Common myeloid progenitor, CD34-positive (primary cell): ENCODE measurements at regions not wholly inside any gene's neighbourhood (a gene's known extent, or its start where the extent isn't known, plus 50 kb on each side); places are given as distances from the start of the nearest gene placed in this dataset.
A peak's percentile ranks its signal among the peaks of the same experiment; 100 is the strongest.

Source experiments
- CTCF ChIA-PET: fragments of 350-600 bp; sonication (Branson Sonifier 250); formaldehyde crosslinking; loops from one replicate; lab custom pipeline; 2021; ENCODE audit warnings: antibody characterized with exemption; lab: Charles Lee
- POLR2A ChIA-PET: fragments of 350-600 bp; sonication (Branson Sonifier 250); formaldehyde crosslinking; loops from one replicate; lab custom pipeline; 2021; ENCODE audit warnings: antibody characterized with exemption; lab: Charles Lee
- DNase-seq, 3 donors: peaks; one replicate each; pipeline versions ENCODE4 v3.0.0 to v3.0.0-alpha.2; 2013
- H3K27ac ChIP-seq, 2 experiments: 1 replicate in 1 of 2; 2 replicates in 1 of 2; pipeline ENCODE4 v1.7.0; 2013; ENCODE audit warnings: inconsistent platforms in 2 of 2, low read length in 2 of 2, mild to moderate bottlenecking in 2 of 2, low read depth in 1 of 2, moderate library complexity in 1 of 2; ENCODE audit not compliant: severe bottlenecking in 2 of 2, insufficient read depth in 1 of 2, poor library complexity in 1 of 2
- H3K27me3 ChIP-seq, 5 experiments: replicated peaks in 2 of 5; 1 replicate in 3 of 5; 2 replicates in 2 of 5; pipeline versions ENCODE4 v1.6.1 to v1.7.0; 2013; ENCODE audit warnings: low read length in 4 of 5, mild to moderate bottlenecking in 2 of 5, moderate library complexity in 2 of 5, inconsistent platforms in 1 of 5; ENCODE audit not compliant: insufficient read depth in 5 of 5, control insufficient read depth in 4 of 5
- H3K36me3 ChIP-seq, 4 experiments: 1 replicate in 2 of 4; 2 replicates in 2 of 4; pipeline versions ENCODE4 v1.6.1 to v1.7.0; 2013; ENCODE audit warnings: low read length in 3 of 4, control low read depth in 1 of 4, mild to moderate bottlenecking in 1 of 4; ENCODE audit not compliant: control insufficient read depth in 4 of 4, insufficient read depth in 4 of 4
- H3K4me1 ChIP-seq, 4 experiments: 1 replicate in 3 of 4; 2 replicates in 1 of 4; pipeline versions ENCODE4 v1.6.1 to v1.7.1; 2013; ENCODE audit warnings: low read length in 3 of 4, mild to moderate bottlenecking in 3 of 4, control low read depth in 1 of 4, inconsistent platforms in 1 of 4, moderate library complexity in 1 of 4; ENCODE audit not compliant: control insufficient read depth in 4 of 4, insufficient read depth in 4 of 4; ENCODE audit errors: control extremely low read depth in 1 of 4
- H3K4me3 ChIP-seq, 7 experiments: 1 replicate in 4 of 7; 2 replicates in 3 of 7; pipeline versions ENCODE4 v1.5.1 to v1.7.0; 2013; ENCODE audit warnings: mild to moderate bottlenecking in 7 of 7, low read length in 6 of 7, moderate library complexity in 6 of 7, inconsistent platforms in 2 of 7, low read depth in 2 of 7, control low read depth in 1 of 7; ENCODE audit not compliant: insufficient read depth in 4 of 7, control insufficient read depth in 1 of 7; ENCODE audit errors: extremely low read depth in 1 of 7
- H3K9me3 ChIP-seq, 5 experiments: 1 replicate in 4 of 5; 2 replicates in 1 of 5; pipeline versions ENCODE4 v1.6.1 to v1.7.1; 2013; ENCODE audit warnings: low read length in 4 of 5, mild to moderate bottlenecking in 2 of 5, inconsistent platforms in 1 of 5, low read depth in 1 of 5, moderate library complexity in 1 of 5; ENCODE audit not compliant: control insufficient read depth in 4 of 5, insufficient read depth in 2 of 5; ENCODE audit errors: control extremely low read depth in 1 of 5
- WGBS: methylation state at CpG from one replicate; pipeline ENCODE4 v1.1.5; 2013; ENCODE audit not compliant: insufficient coverage; 5-methylcytosine and 5-hydroxymethylcytosine counted together

DNA sequence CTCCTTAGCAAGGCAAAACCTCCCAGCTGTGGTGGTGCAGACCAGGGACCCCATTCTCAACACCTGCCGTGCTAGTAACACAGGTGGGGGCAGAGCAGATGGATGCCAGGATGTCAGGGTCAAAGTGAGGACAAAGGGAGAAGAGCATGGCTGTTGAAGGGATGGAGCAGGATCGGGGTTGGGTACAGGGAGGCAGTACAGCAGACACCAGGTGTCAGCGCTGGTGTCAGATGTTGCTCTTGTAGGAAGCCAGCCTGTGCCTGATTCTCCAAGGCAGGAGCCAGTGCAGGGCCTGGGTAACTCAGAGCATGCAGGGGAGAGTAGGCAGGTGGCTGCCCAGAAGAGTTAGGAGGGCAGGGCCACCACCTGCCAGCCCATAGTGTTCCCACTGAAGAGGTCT, 222.1 kb upstream of the SPRED2 start:
- CTCF ChIA-PET: no interaction called here
- peaks cover 0 to 1% (median 0%) of the 10 kb centered on the region in 5 experiments for H3K27me3 ChIP-seq
- H3K27ac ChIP-seq: no peak overlapping the region
- no peak overlapping the region for H3K4me3 ChIP-seq
- H3K4me1 ChIP-seq: no peaks in the 10 kb centered on the region
- POLR2A ChIA-PET: no interaction called here
- no peaks in the 10 kb centered on the region for H3K36me3 ChIP-seq
- H3K9me3 ChIP-seq: no peaks in the 10 kb centered on the region
- WGBS: 92% methylated on average over 3 of the region's 3 CpGs
- DNase-seq: no peak

DNA sequence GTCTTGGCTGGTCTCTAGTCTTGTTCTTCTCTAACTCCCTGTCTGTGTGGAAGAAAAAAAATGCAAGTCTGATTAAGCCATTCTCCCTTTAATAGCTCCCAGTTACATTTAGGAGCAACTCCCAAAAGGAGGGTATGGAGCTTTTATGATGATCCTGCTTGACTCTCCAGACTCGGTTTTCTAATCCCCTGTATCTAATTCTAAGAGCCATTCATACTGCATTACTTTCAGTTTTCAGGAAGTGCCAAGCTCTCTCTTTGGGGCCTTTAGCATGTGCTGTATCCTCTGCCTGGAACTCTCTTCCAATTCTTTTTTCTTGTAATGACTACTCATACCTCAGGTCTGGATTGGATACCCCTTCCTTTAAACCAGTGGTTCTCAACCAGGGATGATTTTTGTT, 219.7 kb upstream of the SPRED2 start:
- 80% methylated on average over 1 of the region's 1 CpG for WGBS
- Histone ChIP-seq H3K36me3 (no peaks in the 10 kb centered on the region), H3K9me3 (no peaks in the 10 kb centered on the region), H3K27ac (no peak overlapping the region), H3K4me3 (no peak overlapping the region), H3K4me1 (no peaks in the 10 kb centered on the region), H3K27me3 (peaks cover 0 to 1% (median 0%) of the 10 kb centered on the region in 5 experiments)
- CTCF ChIA-PET: interaction anchor here (1.3 to 1.6 kb wide), 2 partner anchors 12 to 13 kb away, joined by 5 read pairs; no protein-coding TSS in a partner anchor
- no peak for DNase-seq
- POLR2A ChIA-PET: no interaction called here

DNA sequence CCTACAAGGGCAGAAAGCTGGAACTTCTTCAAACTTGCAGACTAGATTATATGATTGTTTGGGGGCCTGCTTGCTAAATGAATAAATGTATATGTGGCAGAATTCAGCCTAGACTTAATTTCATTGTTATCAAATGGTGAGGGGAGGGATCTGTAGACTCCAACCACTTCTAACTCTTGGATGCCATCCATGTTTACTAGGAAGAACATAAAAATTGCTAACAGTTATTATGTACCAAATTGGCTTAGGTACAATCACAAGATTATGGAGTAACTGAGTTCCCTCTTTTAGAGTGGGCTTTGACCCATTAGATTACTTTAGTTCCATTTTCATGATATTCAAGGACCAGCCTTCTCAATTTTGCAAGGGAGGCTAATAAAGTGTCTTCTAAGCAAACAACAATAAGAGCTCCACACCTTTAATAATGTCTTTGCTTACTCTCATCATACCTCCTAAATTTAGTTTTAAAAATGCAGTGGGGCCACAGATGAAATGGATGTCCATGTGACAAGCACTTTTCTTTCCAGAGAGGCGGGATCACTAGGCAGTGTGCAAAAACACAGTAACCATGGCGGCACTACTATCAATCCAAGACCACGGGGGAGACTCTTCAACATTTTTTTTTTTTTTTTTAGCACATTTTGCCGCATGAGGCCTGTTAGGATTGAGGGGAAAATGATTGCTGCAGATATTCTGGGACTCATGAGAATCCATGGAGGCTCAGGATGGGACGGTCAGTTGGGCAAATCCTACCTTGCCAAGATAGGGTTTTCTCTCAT, 217.6 kb upstream of the SPRED2 start:
- CTCF ChIA-PET: interaction anchor here (0.7 kb wide), 1 partner anchor 234 kb away, joined by 3 read pairs; no protein-coding TSS in a partner anchor
- Histone ChIP-seq H3K4me3 (no peak overlapping the region), H3K9me3 (no peaks in the 10 kb centered on the region), H3K36me3 (no peaks in the 10 kb centered on the region), H3K27ac (no peak overlapping the region), H3K4me1 (no peaks in the 10 kb centered on the region), H3K27me3 (peaks cover 0 to 1% (median 0%) of the 10 kb centered on the region in 5 experiments)
- WGBS: no CpG with 5 or more reads among the region's 5 CpGs
- no peak for DNase-seq
- POLR2A ChIA-PET: no interaction called here

DNA sequence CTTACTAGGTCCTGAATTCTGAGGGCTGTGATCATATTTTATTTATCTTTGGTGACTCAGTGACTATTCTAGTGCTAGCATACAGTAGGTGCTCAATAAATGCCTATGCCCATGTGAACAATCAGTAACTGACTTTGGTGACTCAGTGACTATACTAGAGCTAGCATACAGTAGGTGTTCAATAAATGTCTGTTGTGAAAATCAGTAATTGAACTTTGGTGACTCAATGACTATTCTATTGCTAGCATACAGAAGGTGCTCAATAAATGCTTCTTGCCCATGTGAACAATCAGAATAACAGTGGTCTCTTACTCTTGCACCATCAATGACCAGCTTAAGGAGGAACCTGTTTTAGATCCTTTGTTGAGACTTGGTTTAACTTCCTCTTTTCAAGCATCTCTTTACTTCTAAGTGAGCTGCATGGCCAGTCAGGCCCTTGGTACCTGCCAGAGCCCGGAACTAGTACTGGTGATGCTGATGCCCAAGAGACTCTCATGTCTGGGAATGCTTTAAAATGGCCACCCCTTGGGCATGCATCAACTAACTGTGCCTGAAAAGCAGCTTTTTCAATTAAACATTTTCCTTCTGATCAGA, 214.9 kb upstream of the SPRED2 start:
- Histone ChIP-seq H3K4me3 (no peak overlapping the region), H3K9me3 (no peaks in the 10 kb centered on the region), H3K27ac (no peak overlapping the region), H3K27me3 (no peaks in the 10 kb centered on the region), H3K36me3 (no peaks in the 10 kb centered on the region), H3K4me1 (no peaks in the 10 kb centered on the region)
- peak in 2 of 3 donors; percentile 45 to 53 for DNase-seq
- ChIA-PET POLR2A (no interaction called here), CTCF (no interaction called here)
- WGBS: 100% methylated on average over 1 of the region's 1 CpG

DNA sequence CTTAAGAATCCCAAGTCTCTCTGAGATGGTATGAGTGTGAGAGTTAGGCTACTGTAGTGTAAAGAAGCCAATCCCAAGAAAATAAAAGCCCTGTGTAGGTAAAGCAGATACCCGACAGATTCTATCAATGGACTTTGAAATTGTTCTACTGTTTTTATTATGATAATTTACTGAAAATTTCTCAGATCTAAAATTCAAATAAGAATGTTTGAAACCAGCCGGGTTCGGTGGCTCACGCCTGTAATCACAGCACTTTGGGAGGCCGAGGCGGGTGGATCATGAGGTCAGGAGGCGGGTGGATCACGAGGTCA, 208.3 kb upstream of the SPRED2 start:
- POLR2A ChIA-PET: no interaction called here
- Histone ChIP-seq H3K9me3 (no peaks in the 10 kb centered on the region), H3K4me3 (no peak overlapping the region), H3K36me3 (no peaks in the 10 kb centered on the region), H3K27me3 (peaks cover 0 to 12% (median 4%) of the 10 kb centered on the region in 5 experiments), H3K27ac (no peak overlapping the region), H3K4me1 (peaks cover 0 to 3% (median 0%) of the 10 kb centered on the region in 4 experiments)
- CTCF ChIA-PET: interaction anchor here (1.0 to 1.3 kb wide), 3 partner anchors 11 to 1593 kb away, joined by 3 to 6 read pairs (median 5); no protein-coding TSS in a partner anchor
- DNase-seq: no peak
- WGBS: no CpG with 5 or more reads among the region's 8 CpGs

DNA sequence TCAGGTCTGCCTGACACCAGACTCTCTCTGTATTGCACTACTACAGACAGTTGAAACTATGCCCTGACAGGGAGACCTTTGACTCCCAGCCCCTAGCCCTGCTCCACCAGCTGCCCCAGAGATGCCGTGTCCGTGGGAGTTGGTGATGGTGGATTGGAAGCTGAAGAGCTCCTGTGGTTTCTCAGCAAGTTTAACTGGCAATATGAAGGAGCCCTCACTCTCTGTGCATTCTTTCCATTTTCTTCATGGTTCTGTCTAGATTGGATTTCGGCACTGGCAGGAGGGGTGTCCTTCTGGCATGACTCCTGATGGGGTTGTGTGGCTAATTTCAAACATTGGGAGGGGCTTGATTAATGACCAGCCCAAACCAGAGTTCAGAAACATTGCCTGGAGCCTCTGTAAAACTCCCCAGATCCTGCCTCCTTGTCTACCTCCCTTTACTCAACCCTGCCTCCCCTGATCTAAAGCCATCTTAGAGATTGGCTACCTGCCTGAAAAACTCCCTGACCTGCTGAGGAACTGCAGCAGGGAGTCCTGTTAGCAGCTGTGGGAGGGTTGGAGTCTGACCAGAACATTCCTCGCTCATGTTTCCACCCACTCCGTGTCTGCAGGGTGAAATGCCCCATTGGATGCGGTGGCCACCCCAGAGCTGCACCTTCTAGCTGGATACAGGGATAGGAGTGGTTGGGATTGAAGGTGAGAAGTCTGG, 206.9 kb upstream of the SPRED2 start:
- no peak for DNase-seq
- Histone ChIP-seq H3K9me3 (no peaks in the 10 kb centered on the region), H3K4me1 (peaks cover 0 to 3% (median 0%) of the 10 kb centered on the region in 4 experiments), H3K27me3 (peaks cover 0 to 12% (median 4%) of the 10 kb centered on the region in 5 experiments), H3K36me3 (no peaks in the 10 kb centered on the region), H3K4me3 (no peak overlapping the region), H3K27ac (no peak overlapping the region)
- WGBS: 100% methylated on average over 4 of the region's 6 CpGs
- POLR2A ChIA-PET: no interaction called here
- CTCF ChIA-PET: interaction anchor here (1.0 to 2.0 kb wide), 5 partner anchors 13 to 1594 kb away, joined by 3 to 6 read pairs (median 3); no protein-coding TSS in a partner anchor
